Activated CD4-positive, alpha-beta T cell treated with anti-CD3 and anti-CD28 coated beads, Interleukin-2, Interleukin-6, amounts not matched to agents 100 ng/mL and 50 ng/mL, durations not matched to agents 16 hours and 8 hours (primary cell): ENCODE measurements at regions not wholly inside any gene's neighbourhood (a gene's known extent, or its start where the extent isn't known, plus 50 kb on each side); places are given as distances from the start of the nearest gene placed in this dataset.
"Not testable (repeated sequence)": the region's sequence is repeated elsewhere in the genome, so short reads cannot be mapped to it uniquely, and the experiment has no call there.

Experiments used
- DNase-seq: peaks from one replicate; pipeline ENCODE4 v3.0.0-alpha.2; 2020

GRCh38 chr11:38842991-38843390 is 2245.0 kb upstream of the RAG2 start:
- no peak for DNase-seq

DNA sequence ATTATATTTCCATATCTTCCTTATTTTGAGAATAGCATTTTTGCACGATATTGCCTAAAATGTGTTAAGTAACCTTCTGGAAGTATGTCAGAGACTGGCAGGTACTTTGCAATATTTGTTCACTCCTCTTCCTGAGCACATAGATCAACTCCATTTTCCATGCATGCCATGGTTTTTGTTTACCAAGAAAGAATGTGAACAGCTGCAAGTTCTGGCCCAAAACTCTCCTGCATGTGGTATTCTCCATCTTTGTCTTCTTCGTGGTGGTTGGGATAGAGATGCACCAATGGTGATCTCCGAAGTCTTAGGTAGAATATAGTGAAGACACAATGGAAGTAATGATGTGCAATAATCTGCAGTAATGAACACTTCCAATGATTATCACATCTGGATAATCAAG is 2241.0 kb upstream of the RAG2 start:
- no peak for DNase-seq

DNA sequence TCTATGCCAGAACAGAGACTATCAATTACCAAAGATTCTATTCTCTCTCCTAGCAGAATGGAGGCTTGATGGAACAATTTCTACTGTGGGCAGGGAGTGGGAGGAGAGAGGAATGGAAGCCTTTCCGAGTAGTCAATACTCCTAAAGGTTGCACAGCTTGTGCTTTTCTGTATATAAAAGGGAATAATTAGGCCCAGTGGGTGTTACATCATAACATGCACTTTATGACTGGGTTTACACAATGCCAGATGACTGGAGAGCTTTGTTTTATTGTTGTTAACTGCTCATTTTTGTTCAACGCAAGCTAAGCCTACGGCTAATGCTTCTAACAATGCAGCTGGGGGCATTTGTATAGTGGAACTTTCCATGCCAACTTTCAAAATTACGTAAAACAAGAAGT is 2237.9 kb upstream of the RAG2 start:
- DNase-seq: no peak

DNA sequence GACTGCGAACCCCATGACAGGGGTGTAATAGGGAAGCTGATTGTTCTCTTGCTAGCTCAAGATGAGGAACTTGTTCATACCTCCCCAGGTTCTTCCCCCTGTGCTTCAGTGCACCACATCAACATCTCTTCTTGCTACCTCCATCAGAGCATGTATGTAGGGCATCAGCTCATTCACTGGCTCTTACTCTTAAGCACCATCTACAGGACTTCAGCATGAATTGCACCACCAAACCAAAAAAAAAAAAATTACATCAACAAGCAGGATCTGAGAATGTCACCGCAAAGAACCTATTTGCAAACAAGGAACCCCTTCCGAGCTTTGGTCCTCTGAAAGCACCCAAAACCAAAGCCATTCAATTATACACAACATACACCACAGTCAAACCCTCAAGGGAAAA is 2226.5 kb upstream of the RAG2 start:
- DNase-seq: no peak

DNA sequence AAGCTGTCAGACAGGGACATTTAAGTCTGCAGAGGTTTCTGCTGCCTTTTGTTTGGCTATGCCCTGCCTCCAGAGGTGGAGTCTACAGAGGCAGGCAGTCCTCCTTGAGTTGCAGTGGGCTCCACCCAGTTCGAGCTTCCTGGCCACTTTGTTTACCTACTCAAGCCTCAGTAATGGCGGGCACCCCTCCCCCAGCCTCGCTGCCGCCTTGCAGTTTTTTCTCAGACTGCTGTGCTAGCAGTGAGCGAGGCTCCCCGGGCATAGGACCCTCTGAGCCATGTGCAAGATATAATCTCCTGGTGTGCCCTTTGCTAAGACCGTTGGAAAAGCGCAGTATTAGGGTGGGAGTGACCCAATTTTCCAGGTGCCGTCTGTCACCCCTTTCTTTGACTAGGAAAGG is 2223.8 kb upstream of the RAG2 start:
- DNase-seq: not testable (repeated sequence)

- DNase-seq: no peak
These were observed 2221.9 kb upstream of the RAG2 start for GRCh38 chr11:38819981-38820380.

DNA sequence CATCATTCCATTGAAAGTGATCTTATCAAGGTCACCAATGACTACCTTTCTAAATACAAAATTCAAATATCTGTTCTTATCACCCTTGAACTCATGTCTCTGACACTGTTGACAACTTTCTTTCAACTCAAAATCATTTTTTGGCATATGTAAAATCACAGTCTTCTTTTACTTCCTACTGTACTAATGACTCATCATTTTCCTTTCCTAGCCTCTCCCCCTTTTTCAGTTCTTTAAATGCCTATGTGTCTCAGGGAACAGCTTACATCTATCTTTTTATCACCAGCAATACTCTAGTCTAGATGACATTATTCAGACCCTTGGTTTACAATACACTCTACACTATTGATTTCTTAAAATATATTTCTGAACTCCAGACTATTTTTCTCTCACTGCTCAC is 2220.7 kb upstream of the RAG2 start:
- DNase-seq: no peak

DNA sequence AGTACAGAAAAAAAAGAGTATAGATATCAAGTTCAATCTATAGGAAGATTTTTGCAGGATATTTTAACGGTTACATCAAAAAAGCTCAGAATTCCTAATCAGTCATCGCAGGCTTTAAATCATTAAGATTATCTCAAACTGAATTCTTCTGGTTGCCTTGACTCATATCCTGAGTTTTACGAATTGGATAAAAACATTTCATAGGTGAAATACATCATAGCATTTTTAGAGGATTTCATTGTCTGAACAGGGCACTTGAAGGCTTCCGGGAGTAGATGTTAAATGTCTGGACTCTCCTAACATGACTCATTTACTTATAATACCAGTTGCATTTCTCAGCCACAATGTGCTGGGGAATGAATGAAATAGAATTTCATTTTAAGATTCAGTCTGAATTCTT is 2216.6 kb upstream of the RAG2 start:
- DNase-seq: no peak

GRCh38 chr11:38809521-38809920 is 2211.5 kb upstream of the RAG2 start:
- no peak for DNase-seq

- no peak for DNase-seq
These were observed 2198.2 kb upstream of the RAG2 start for GRCh38 chr11:38796281-38796680.

- DNase-seq: no peak
These were observed 2197.0 kb upstream of the RAG2 start for GRCh38 chr11:38795027-38795426.

DNA sequence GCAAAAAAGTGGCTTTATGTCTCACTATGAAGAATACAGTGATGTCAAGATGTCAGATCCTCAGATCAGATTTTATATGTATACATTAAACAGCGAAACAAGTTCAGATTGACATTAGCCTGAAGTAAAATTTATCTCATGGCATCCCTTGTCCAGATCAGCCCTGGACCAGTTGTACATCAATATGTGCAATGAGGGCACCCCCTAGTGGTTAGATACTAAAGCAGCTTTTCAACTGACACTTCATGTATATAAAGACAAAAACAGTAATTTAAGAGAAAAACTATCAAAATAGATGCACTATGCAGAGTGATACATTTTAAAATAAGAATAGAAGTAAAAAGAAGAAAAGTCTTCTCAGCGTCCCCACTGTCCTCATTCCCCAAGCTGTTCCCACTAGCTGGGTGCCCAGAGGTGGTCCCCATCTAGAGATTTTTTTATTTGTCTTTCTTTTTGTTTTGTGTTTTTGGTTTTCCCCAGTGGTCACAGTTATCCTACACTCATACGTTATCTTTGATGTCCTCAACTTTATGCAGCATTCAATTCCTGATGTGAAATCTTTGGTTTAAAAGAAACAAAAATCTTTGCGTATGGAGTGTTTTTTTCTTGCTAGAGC is 2193.4 kb upstream of the RAG2 start:
- DNase-seq: peak; percentile 66

- no peak for DNase-seq
These were observed 2190.5 kb upstream of the RAG2 start for GRCh38 chr11:38788561-38788960.

GRCh38 chr11:38784164-38784563 is 2186.1 kb upstream of the RAG2 start:
- no peak for DNase-seq

DNA sequence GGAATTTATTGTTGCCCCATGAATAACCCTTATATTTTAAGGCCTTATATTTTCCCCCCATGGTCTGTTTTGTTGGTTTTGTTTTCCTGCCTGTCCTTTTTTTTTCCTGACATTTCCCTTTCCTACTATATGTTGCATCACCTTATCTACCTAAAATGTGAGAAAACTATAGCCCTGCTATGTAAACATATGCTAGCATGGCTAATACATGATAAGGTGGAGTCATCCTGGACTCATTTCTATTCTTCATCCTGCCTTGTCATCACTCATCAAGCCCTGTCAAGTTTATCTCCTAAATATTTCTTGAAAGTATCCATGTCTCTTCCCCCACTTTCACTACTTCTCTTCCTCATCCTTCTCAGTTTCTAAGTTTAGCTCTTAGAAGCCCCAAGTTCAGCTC is 2168.8 kb upstream of the RAG2 start:
- no peak for DNase-seq

DNA sequence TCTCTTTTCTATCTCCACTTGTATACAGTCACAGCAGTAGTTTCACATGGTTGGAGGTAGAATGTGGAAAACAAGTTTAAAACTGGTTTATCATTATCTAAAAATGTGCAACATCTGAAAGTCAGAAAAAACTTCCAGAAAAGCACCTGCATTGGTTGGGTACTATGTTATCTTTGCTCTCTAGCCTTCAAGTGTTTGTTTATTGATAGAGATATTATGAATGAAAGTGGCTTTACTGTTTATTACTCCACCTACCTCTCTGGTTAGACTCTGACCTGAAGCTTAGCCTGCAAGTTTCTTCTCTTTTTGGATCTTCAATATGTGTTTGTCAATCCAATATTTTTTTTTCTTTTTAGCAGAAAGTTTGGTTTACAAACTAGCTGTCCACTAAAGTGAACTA is 2161.4 kb upstream of the RAG2 start:
- DNase-seq: no peak

DNA sequence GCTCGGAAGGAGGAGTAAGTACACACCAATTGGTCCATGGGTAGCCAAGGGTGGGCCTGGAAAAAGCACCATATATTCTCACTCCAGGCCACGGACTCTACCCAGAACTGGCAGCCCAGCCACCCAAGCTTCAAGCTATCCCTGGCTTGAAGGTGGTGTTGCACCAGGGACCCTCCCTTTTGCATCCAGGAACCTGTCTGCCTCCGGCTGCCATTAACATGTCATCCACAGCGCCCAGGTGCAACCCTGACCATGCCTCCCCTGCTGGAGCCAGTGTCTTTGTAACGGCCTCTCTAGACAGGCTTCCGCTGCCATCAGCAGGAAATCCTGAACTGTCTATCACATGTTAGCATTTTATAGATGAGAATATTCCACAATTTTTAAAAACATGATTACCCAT is 2158.5 kb upstream of the RAG2 start:
- DNase-seq: no peak

GRCh38 chr11:38751421-38751820 is 2153.4 kb upstream of the RAG2 start:
- DNase-seq: no peak

DNA sequence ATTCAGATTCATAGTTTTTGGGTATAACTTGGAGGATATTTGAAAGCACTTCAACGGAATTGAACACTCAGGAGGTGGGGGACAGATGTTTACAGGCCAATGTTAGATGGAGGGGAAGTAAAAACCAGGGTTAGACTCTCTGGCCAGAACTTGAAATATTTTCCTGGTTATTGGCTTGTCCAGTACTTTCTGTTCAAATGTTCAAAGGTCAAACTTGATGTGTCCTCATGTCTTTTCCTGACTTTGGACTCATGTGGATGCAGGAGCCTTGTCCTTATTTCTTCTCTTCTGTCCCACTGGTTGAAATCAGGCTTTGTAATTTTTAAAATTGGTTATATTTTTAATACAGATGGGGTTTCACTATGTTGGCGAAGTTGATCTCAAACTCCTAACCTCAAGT is 2148.5 kb upstream of the RAG2 start:
- not testable (repeated sequence) for DNase-seq

- no peak for DNase-seq
These were observed 2125.3 kb upstream of the RAG2 start for GRCh38 chr11:38723361-38723760.

DNA sequence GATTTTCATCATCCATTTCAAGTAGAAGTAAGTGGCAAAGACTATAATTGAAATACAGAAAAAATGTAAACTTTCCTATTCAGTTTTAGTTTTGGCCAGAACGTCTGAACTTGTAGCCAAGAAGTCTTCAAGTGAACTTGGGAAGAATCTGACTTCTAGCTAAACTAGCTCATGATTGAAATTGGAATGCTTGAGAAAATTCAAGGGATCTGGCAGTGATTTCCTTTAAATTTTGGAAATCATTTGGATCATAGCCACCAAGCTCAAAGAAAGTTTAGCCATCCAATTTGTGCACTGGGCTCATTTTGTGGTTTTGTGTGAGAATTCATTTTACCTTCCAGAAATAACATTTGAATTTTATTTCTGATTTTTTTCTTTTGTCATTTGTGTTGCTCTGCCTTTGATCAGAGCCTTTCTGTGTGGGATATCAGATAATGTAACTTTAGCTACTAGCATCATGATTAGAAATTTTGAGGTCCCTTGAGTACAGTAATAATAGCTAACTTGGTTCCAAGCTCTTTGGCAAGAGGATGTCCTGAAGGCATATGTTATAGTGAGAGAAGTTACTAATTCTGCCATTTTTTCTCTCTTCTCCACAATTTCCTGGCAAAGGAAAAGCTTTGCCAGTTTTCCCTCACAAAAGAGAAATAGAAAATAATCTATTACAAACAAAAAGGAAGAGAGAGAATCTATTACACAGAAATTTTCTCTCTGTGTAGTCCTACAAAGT is 2123.7 kb upstream of the RAG2 start:
- DNase-seq: no peak

- DNase-seq: no peak
These were observed 2120.6 kb upstream of the RAG2 start for GRCh38 chr11:38718659-38719058.

- DNase-seq: no peak
These were observed 2120.0 kb upstream of the RAG2 start for GRCh38 chr11:38718049-38718448.

GRCh38 chr11:38711110-38711509 is 2113.1 kb upstream of the RAG2 start:
- no peak for DNase-seq

GRCh38 chr11:38710262-38710661 is 2112.2 kb upstream of the RAG2 start:
- no peak for DNase-seq
